CD4-positive, alpha-beta T cell treated with Interleukin-12 subunit alpha and Interleukin-12 subunit beta, for 1 hour (primary cell): ENCODE measurements at regions not wholly inside any gene's neighbourhood (a gene's known extent, or its start where the extent isn't known, plus 50 kb on each side); places are given as distances from the start of the nearest gene placed in this dataset.
"Not testable (repeated sequence)": the region's sequence is repeated elsewhere in the genome, so short reads cannot be mapped to it uniquely, and the experiment has no call there.

Experiments used
- DNase-seq: peaks from one replicate; pipeline ENCODE4 v3.0.0-alpha.2; 2020

- no peak for DNase-seq
These were observed 122.0 kb downstream of the SKIDA1 start for GRCh38 chr10:21403256-21404015.

GRCh38 chr10:21402606-21403083 lies 122.8 kb downstream of the SKIDA1 start:
- no peak for DNase-seq

- no peak for DNase-seq
These were observed 124.3 kb downstream of the SKIDA1 start for GRCh38 chr10:21401196-21401595.

- DNase-seq = no peak
These were observed 126.0 kb downstream of the SKIDA1 start for GRCh38 chr10:21399392-21400035.

GRCh38 chr10:21398563-21399231 lies 126.8 kb downstream of the SKIDA1 start:
- DNase-seq = no peak

GRCh38 chr10:21396889-21397288 lies 128.6 kb downstream of the SKIDA1 start:
- DNase-seq = no peak

- DNase-seq = no peak
These were observed 131.6 kb downstream of the SKIDA1 start for GRCh38 chr10:21393931-21394330.

GRCh38 chr10:21388589-21388988 lies 136.9 kb downstream of the SKIDA1 start:
- no peak for DNase-seq

- no peak for DNase-seq
These were observed 137.6 kb downstream of the SKIDA1 start for GRCh38 chr10:21387868-21388267.

GRCh38 chr10:21385996-21386585 lies 139.4 kb downstream of the SKIDA1 start:
- no peak for DNase-seq

GRCh38 chr10:21385536-21385935 lies 139.9 kb downstream of the SKIDA1 start:
- no peak for DNase-seq

- no peak for DNase-seq
These were observed 146.3 kb downstream of the SKIDA1 start for GRCh38 chr10:21379143-21379542.

- DNase-seq = not testable (repeated sequence)
These were observed 150.2 kb downstream of the SKIDA1 start for GRCh38 chr10:21375274-21375673.

GRCh38 chr10:21373881-21374280 lies 151.6 kb downstream of the SKIDA1 start:
- not testable (repeated sequence) for DNase-seq

- peak; percentile 39 for DNase-seq
These were observed 152.7 kb downstream of the SKIDA1 start for GRCh38 chr10:21372651-21373410.

- no peak for DNase-seq
These were observed 155.8 kb downstream of the SKIDA1 start for GRCh38 chr10:21369697-21370096.

- DNase-seq = no peak
These were observed 156.6 kb downstream of the SKIDA1 start for GRCh38 chr10:21368728-21369425.

GRCh38 chr10:21368022-21368582 lies 157.4 kb downstream of the SKIDA1 start:
- DNase-seq = no peak

- DNase-seq = not testable (repeated sequence)
These were observed 159.4 kb downstream of the SKIDA1 start for GRCh38 chr10:21366108-21366507.

- DNase-seq = no peak
These were observed 161.0 kb downstream of the SKIDA1 start for GRCh38 chr10:21364196-21365114.

- no peak for DNase-seq
These were observed 161.8 kb downstream of the SKIDA1 start for GRCh38 chr10:21363731-21364104.
